ENCODE measurements at regions not wholly inside any gene's neighbourhood (a gene's known extent, or its start where the extent isn't known, plus 50 kb on each side); places are given as distances from the start of the nearest gene placed in this dataset.
A peak's percentile ranks its signal among the peaks of the same experiment; 100 is the strongest.

DNA sequence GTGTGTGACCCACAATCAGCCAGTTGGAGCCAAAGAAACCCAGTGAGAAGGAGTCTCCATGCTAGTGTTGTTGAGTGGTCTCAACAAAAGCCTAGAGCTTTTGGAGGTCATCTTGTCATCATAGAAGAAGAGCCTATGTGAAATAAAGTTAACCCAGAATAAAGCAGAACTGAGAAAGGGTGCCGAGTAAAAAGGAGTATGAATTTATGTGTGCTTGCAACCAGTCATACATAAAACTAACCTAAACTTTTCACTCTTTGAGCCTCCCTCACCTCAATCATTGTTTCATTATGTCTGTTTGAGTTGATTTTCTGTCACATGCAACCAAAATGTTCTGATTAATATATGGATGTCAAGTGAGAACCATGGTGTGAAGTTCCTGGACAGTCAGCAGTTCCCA, 599.3 kb upstream of the ZEB2 start:
- peaks cover 26% of the 10 kb centered on the region for H3K4me1 Mint-ChIP-seq
- no peaks in the 10 kb centered on the region for H3K36me3 Mint-ChIP-seq
- peaks cover 16% of the 10 kb centered on the region for H3K9me3 Mint-ChIP-seq
- TF ChIP-seq, protein P1, sequence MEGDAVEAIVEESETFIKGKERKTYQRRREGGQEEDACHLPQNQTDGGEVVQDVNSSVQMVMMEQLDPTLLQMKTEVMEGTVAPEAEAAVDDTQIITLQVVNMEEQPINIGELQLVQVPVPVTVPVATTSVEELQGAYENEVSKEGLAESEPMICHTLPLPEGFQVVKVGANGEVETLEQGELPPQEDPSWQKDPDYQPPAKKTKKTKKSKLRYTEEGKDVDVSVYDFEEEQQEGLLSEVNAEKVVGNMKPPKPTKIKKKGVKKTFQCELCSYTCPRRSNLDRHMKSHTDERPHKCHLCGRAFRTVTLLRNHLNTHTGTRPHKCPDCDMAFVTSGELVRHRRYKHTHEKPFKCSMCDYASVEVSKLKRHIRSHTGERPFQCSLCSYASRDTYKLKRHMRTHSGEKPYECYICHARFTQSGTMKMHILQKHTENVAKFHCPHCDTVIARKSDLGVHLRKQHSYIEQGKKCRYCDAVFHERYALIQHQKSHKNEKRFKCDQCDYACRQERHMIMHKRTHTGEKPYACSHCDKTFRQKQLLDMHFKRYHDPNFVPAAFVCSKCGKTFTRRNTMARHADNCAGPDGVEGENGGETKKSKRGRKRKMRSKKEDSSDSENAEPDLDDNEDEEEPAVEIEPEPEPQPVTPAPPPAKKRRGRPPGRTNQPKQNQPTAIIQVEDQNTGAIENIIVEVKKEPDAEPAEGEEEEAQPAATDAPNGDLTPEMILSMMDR (IDR thresholded peaks at IDR 0.05; ENCODE audit: unreplicated experiment) = no peak
- H3K4me3 Mint-ChIP-seq = no peak overlapping the region
- DNase-seq (ENCODE audit: low spot score in 2 of 2, unreplicated experiment in 2 of 2) = no peak
- H3K27me3 Mint-ChIP-seq (ENCODE audit: low read depth) = no peaks in the 10 kb centered on the region
- no peak overlapping the region for H3K27ac Mint-ChIP-seq

GRCh38 chr2:145116834-145117725, 597.2 kb upstream of the ZEB2 start:
- no peak for DNase-seq (ENCODE audit: low spot score in 2 of 2, unreplicated experiment in 2 of 2)
- Mint-ChIP-seq H3K4me1 (peaks cover 35% of the 10 kb centered on the region), H3K27ac (peak overlapping the region; percentile 4), H3K27me3 (ENCODE audit: low read depth) (no peaks in the 10 kb centered on the region), H3K9me3 (peaks cover 16% of the 10 kb centered on the region), H3K4me3 (no peak overlapping the region), H3K36me3 (no peaks in the 10 kb centered on the region)
- TF ChIP-seq, protein P1 (IDR thresholded peaks at IDR 0.05; ENCODE audit: unreplicated experiment) = no peak

DNA sequence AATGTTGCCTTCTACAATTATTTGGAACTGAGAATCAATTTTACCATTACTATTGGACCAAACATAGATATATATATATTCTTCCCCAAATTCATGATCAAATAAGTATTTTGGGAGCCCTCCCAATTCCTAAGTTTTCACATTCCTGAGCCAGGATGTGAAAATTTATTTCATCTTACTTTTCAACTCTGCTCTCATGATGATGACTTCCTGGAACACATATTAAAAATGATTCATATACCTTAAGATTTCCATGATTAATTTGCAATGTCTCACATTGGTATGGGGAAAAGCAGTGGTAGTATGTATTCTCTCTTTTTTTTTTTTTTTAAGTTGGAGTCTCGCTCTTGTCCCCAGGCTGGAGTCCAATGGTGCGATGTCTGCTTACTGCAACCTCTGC, 596.1 kb upstream of the ZEB2 start:
- Mint-ChIP-seq H3K27me3 (ENCODE audit: low read depth) (no peaks in the 10 kb centered on the region), H3K4me1 (peaks cover 35% of the 10 kb centered on the region), H3K27ac (no peak overlapping the region), H3K4me3 (no peak overlapping the region), H3K36me3 (peaks cover 4% of the 10 kb centered on the region), H3K9me3 (peaks cover 21% of the 10 kb centered on the region)
- DNase-seq (ENCODE audit: low spot score in 2 of 2, unreplicated experiment in 2 of 2) = no peak
- TF ChIP-seq, protein P1 (IDR thresholded peaks at IDR 0.05; ENCODE audit: unreplicated experiment) = no peak

- Mint-ChIP-seq H3K36me3 (peaks cover 5% of the 10 kb centered on the region), H3K4me3 (no peak overlapping the region), H3K27ac (peak overlapping the region; percentile 66), H3K4me1 (peaks cover 44% of the 10 kb centered on the region), H3K27me3 (ENCODE audit: low read depth) (no peaks in the 10 kb centered on the region), H3K9me3 (peaks cover 28% of the 10 kb centered on the region)
- TF ChIP-seq, protein P1 (IDR thresholded peaks at IDR 0.05; ENCODE audit: unreplicated experiment) = no peak
- DNase-seq (ENCODE audit: low spot score in 2 of 2, unreplicated experiment in 2 of 2) = no peak
Measured at GRCh38 chr2:145114726-145115125, 594.8 kb upstream of the ZEB2 start.

- no peak overlapping the region for H3K4me3 Mint-ChIP-seq
- no peak overlapping the region for H3K27ac Mint-ChIP-seq
- peaks cover 5% of the 10 kb centered on the region for H3K36me3 Mint-ChIP-seq
- no peak for DNase-seq (ENCODE audit: low spot score in 2 of 2, unreplicated experiment in 2 of 2)
- H3K9me3 Mint-ChIP-seq = peaks cover 13% of the 10 kb centered on the region
- H3K27me3 Mint-ChIP-seq (ENCODE audit: low read depth) = no peaks in the 10 kb centered on the region
- TF ChIP-seq, protein P1 (IDR thresholded peaks at IDR 0.05; ENCODE audit: unreplicated experiment) = no peak
- peaks cover 49% of the 10 kb centered on the region for H3K4me1 Mint-ChIP-seq
Measured at GRCh38 chr2:145112467-145112866, 592.5 kb upstream of the ZEB2 start.

Measured in mesothelial cell of epicardium (in vitro differentiated cells).